ENCODE measurements at regions not wholly inside any gene's neighbourhood (a gene's known extent, or its start where the extent isn't known, plus 50 kb on each side); places are given as distances from the start of the nearest gene placed in this dataset.

DNA sequence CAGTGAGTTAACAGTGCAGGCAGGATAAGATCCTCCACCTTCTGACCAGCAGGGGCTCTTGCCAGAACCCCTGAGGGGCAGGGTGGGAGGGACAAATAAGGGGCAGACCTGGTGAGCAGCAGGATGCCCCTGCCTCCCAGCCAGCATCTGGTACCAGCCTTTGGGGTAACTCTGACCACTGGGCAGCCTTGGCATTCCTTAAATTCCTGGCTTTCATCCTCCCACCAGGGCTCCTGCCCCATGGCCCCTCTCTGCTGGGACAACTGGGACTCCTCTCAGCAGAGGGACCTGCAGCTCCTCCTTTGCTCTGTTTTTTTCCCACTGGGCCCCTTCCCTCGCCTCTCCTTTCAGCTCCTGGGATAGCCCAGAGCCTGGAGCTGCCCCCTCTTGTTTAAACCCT lies 98.0 kb upstream of the CD82 start:
- H3K27ac Mint-ChIP-seq: no peak overlapping the region
- H3K4me3 Mint-ChIP-seq: no peak overlapping the region
- TF ChIP-seq, protein P1, sequence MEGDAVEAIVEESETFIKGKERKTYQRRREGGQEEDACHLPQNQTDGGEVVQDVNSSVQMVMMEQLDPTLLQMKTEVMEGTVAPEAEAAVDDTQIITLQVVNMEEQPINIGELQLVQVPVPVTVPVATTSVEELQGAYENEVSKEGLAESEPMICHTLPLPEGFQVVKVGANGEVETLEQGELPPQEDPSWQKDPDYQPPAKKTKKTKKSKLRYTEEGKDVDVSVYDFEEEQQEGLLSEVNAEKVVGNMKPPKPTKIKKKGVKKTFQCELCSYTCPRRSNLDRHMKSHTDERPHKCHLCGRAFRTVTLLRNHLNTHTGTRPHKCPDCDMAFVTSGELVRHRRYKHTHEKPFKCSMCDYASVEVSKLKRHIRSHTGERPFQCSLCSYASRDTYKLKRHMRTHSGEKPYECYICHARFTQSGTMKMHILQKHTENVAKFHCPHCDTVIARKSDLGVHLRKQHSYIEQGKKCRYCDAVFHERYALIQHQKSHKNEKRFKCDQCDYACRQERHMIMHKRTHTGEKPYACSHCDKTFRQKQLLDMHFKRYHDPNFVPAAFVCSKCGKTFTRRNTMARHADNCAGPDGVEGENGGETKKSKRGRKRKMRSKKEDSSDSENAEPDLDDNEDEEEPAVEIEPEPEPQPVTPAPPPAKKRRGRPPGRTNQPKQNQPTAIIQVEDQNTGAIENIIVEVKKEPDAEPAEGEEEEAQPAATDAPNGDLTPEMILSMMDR (IDR thresholded peaks at IDR 0.05; ENCODE audit: unreplicated experiment in 3 of 3): no peak
- peaks cover 10% of the 10 kb centered on the region for H3K4me1 Mint-ChIP-seq
- H3K36me3 Mint-ChIP-seq (ENCODE audit: low read depth): peaks cover 4% of the 10 kb centered on the region
- H3K9me3 Mint-ChIP-seq: peaks cover 27% of the 10 kb centered on the region
- H3K27me3 Mint-ChIP-seq (ENCODE audit: low read depth): peaks cover 42% of the 10 kb centered on the region

DNA sequence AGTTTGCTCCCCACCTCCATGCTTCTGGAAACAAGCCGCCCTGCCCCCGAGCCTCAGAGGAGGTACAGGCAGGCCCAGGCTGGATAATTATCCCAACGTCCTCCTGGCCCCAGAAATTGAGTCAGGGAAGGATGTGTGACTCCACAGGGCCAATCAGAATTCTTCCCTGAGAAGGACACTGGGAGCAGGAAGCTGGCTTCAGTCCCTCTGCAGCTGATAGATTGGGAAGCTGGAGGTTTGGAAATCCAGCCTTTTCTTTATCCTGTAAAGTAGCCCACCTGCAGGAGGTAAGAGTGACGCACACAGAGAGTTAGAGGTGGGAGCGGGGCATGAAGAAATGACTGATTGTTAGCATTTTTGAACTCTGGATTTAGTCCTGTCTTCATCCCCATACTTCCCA lies 97.5 kb upstream of the CD82 start:
- Mint-ChIP-seq H3K27ac (no peak overlapping the region), H3K36me3 (ENCODE audit: low read depth) (peaks cover 4% of the 10 kb centered on the region), H3K27me3 (ENCODE audit: low read depth) (peaks cover 45% of the 10 kb centered on the region), H3K9me3 (peaks cover 23% of the 10 kb centered on the region), H3K4me1 (peaks cover 10% of the 10 kb centered on the region), H3K4me3 (no peak overlapping the region)
- TF ChIP-seq, protein P1 (IDR thresholded peaks at IDR 0.05; ENCODE audit: unreplicated experiment in 3 of 3): no peak

DNA sequence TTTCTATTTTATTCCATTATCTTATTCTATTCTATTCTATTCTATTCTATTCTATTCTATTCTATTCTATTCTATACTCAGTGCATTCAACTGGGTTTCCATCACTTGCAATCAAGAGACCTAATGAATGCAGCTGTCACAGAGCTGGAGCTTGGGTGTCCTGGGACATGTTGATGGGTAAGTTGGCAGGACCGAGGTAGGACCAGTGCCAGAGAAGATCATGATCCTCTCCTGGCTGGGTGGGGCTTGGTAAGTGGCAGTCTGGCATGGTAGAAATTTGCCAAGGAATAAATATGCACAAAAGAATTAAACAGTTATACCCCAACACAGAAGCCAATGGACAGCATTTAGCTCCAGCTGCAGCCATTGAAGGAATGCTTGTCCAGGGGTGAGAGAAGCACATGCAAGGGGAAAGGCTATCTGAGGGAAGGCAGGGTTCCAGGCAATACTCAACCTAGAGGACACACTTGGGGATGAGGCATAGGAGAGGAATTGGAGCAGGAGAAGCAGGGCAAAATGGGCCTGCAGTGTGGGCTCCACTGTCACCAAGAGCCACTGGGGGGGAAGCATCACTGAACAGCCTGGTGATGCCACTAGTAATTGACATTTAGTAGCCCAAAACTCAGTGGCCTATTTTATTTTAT lies 97.0 kb upstream of the CD82 start:
- H3K9me3 Mint-ChIP-seq: peaks cover 18% of the 10 kb centered on the region
- H3K4me3 Mint-ChIP-seq: no peak overlapping the region
- H3K27me3 Mint-ChIP-seq (ENCODE audit: low read depth): peaks cover 49% of the 10 kb centered on the region
- no peak overlapping the region for H3K27ac Mint-ChIP-seq
- H3K4me1 Mint-ChIP-seq: peaks cover 10% of the 10 kb centered on the region
- H3K36me3 Mint-ChIP-seq (ENCODE audit: low read depth): peaks cover 4% of the 10 kb centered on the region
- TF ChIP-seq, protein P1 (IDR thresholded peaks at IDR 0.05; ENCODE audit: unreplicated experiment in 3 of 3): no peak

DNA sequence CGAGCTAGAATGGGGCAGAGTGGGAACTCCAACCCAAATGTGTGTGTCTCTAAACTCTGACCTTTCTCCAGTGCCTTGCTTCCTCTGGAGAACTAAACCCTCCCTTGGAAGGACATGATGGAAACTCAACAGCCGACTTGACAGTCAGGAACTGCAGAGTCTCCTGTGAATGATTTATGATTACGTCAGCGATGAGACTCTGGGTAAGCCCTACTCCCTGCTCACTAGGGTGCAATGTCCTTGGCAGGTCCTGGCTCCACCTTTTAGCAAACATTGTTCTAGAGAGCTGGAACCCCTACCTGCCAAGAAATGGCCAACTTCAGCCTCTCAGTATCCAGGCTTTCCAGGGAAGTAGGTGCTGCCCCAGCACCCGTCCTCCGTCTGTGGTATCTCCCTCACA lies 96.1 kb upstream of the CD82 start:
- peaks cover 47% of the 10 kb centered on the region for H3K27me3 Mint-ChIP-seq (ENCODE audit: low read depth)
- peaks cover 10% of the 10 kb centered on the region for H3K4me1 Mint-ChIP-seq
- H3K4me3 Mint-ChIP-seq: no peak overlapping the region
- TF ChIP-seq, protein P1 (IDR thresholded peaks at IDR 0.05; ENCODE audit: unreplicated experiment in 3 of 3): no peak
- H3K36me3 Mint-ChIP-seq (ENCODE audit: low read depth): peaks cover 3% of the 10 kb centered on the region
- H3K9me3 Mint-ChIP-seq: peaks cover 16% of the 10 kb centered on the region
- no peak overlapping the region for H3K27ac Mint-ChIP-seq

DNA sequence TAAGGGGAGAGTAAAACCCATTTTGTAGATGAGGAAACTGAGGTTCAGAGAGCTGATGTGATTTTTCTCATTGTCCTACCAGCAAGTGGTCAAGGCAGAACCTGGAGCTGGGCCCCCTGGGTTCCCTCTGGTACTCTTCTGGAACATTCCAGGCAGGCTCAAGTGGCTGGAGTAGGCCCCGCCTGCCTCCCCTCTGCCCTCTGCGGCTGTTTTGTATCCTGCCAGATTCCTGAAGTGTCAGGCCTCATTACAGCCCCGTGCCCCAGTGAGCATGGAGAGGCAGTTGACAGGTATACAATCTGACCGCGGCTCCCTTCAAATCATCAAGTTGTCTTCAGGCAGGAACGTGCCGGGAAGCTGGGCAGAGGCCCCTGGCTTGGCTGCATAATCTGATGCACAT lies 94.6 kb upstream of the CD82 start:
- Mint-ChIP-seq H3K9me3 (peaks cover 9% of the 10 kb centered on the region), H3K4me1 (peaks cover 10% of the 10 kb centered on the region), H3K27me3 (ENCODE audit: low read depth) (peaks cover 45% of the 10 kb centered on the region), H3K4me3 (no peak overlapping the region), H3K27ac (no peak overlapping the region), H3K36me3 (ENCODE audit: low read depth) (no peaks in the 10 kb centered on the region)
- TF ChIP-seq, protein P1 (IDR thresholded peaks at IDR 0.05; ENCODE audit: unreplicated experiment in 3 of 3): no peak

DNA sequence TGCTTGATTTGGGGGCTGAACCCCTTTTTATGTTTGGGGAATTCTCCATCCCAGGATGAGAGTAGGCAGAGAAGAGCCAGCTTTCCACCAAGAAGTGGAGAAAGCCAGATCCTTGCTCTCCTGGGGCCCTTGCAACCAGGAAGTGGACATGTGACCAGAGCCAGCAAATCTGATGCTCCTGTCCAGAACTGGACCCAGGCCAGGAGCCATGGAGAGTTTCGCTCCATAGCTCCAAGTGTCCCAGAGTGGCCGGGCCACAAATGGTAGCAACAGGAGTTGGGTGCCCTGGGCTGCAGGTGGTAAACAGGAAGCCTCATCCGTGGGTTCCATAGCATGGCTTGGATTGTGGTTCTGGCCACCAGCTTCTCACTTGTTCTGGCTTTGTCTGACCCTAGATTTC lies 93.9 kb upstream of the CD82 start:
- Mint-ChIP-seq H3K4me3 (no peak overlapping the region), H3K27ac (no peak overlapping the region), H3K27me3 (ENCODE audit: low read depth) (peaks cover 42% of the 10 kb centered on the region), H3K9me3 (peaks cover 12% of the 10 kb centered on the region), H3K4me1 (peaks cover 10% of the 10 kb centered on the region), H3K36me3 (ENCODE audit: low read depth) (no peaks in the 10 kb centered on the region)
- TF ChIP-seq, protein P1 (IDR thresholded peaks at IDR 0.05; ENCODE audit: unreplicated experiment in 3 of 3): no peak

All from nephron (organoid).